HL-60 (cell line): ENCODE measurements at regions not wholly inside any gene's neighbourhood (a gene's known extent, or its start where the extent isn't known, plus 50 kb on each side); places are given as distances from the start of the nearest gene placed in this dataset.

Experiments
- DNase-seq, 2 experiments: peaks; one replicate each; pipeline ENCODE4 v3.0.0-alpha.2; 2010 to 2020; ENCODE audit warnings: low read depth in 1 of 2, low spot score in 1 of 2
- H3K27ac ChIP-seq: fragments of 250-450 bp; sonication (Bioruptor Pico); replicated peaks from 2 replicates; pipeline ENCODE4 v1.5.1; 2020; ENCODE audit warnings: mild to moderate bottlenecking, moderate library complexity
- H3K27me3 ChIP-seq: fragments of 250-450 bp; sonication (Bioruptor Pico); 2 replicates; pipeline ENCODE4 v1.5.1; 2021; ENCODE audit warnings: mild to moderate bottlenecking, moderate library complexity; ENCODE audit not compliant: insufficient read depth, poor library complexity, severe bottlenecking
- H3K4me3 ChIP-seq: replicated peaks from 2 replicates; pipeline ENCODE4 v1.5.1; 2011; ENCODE audit warnings: mild to moderate bottlenecking, control low read depth, low read length; ENCODE audit not compliant: insufficient read depth
- CTCF ChIP-seq: IDR thresholded peaks from one replicate; pipeline ENCODE4 v1.5.1; 2011; ENCODE audit warnings: low read length, control low read depth, inconsistent platforms; ENCODE audit not compliant: insufficient read depth
- GABPA ChIP-seq: IDR thresholded peaks from 2 replicates; pipeline ENCODE4 v1.6.1; 2012; ENCODE audit warnings: low read depth
- POLR2AphosphoS5 ChIP-seq: IDR thresholded peaks from 2 replicates; pipeline ENCODE4 v1.6.1; 2012; ENCODE audit warnings: low read depth
- REST ChIP-seq: IDR thresholded peaks from 2 replicates; pipeline ENCODE4 v1.6.1; 2012; ENCODE audit warnings: low read depth; ENCODE audit not compliant: insufficient replicate concordance
- SPI1 ChIP-seq: IDR thresholded peaks from 2 replicates; pipeline ENCODE4 v1.6.1; 2012; ENCODE audit warnings: low read depth, mild to moderate bottlenecking, borderline replicate concordance

- Histone ChIP-seq H3K27me3 (no peaks in the 10 kb centered on the region), H3K4me3 (no peak overlapping the region), H3K27ac (no peak overlapping the region)
- TF ChIP-seq POLR2AphosphoS5 (no peak), CTCF (no peak), GABPA (no peak), REST (no peak), SPI1 (no peak)
- DNase-seq: no peak
Observed at GRCh38 chr5:60527072-60527471, 172.9 kb downstream of the DEPDC1B start.

GRCh38 chr5:60526336-60526875 lies 173.6 kb downstream of the DEPDC1B start:
- TF ChIP-seq REST: no peak
- Histone ChIP-seq H3K4me3 (no peak overlapping the region), H3K27me3 (no peaks in the 10 kb centered on the region), H3K27ac (no peak overlapping the region)
- no peak for DNase-seq

- H3K4me3 ChIP-seq: no peak overlapping the region
- DNase-seq: no peak
Observed at GRCh38 chr5:60522292-60522905, 177.6 kb downstream of the DEPDC1B start.

More at GRCh38 chr5:60522292-60522905, 177.6 kb downstream of the DEPDC1B start:
- no peaks in the 10 kb centered on the region for H3K27me3 ChIP-seq
- H3K27ac ChIP-seq: no peak overlapping the region
- TF ChIP-seq GABPA (no peak), REST (no peak), SPI1 (no peak), POLR2AphosphoS5 (no peak), CTCF (no peak)
